ENCODE measurements at regions not wholly inside any gene's neighbourhood (a gene's known extent, or its start where the extent isn't known, plus 50 kb on each side); places are given as distances from the start of the nearest gene placed in this dataset.
"Not testable (repeated sequence)": the region's sequence is repeated elsewhere in the genome, so short reads cannot be mapped to it uniquely, and the experiment has no call there.

DNA sequence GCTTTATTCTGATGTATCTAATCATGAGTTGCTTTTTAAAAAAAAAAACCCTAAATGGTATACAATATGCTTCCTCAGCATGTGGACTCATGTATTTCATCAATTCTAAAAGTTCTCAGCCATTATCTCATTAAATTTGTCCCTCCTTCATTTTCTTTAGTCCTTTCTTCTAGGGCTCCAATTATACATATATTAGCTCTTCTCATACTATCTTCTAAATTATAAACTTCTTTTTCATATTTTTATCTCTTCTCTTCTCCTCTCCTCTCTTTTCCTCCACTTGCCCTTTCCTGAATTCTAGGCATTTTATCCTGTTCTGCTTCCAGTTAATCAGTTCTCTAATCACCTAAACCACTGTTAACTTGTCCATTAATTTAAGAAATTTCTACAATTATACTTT lies 55.0 kb upstream of the IL33 start:
- no peak for DNase-seq

DNA sequence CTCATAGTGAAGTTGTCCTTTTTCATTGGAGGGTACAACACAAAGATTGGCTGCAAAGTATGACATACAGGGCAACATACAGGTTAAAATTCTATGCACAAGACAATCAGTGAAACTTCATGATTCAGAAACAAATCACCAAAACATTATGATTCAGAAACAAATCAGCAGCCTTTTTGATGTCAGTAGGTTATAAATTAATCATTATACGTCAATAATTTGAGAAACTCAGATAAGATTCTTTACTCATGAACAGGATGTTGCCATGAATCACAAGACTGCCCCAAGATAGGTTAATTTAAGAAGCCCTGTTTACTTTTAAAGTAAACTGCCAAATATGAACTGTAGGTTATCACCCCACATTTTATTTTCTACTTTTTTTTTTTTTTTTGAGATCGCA lies 62.2 kb upstream of the IL33 start:
- no peak for DNase-seq

DNA sequence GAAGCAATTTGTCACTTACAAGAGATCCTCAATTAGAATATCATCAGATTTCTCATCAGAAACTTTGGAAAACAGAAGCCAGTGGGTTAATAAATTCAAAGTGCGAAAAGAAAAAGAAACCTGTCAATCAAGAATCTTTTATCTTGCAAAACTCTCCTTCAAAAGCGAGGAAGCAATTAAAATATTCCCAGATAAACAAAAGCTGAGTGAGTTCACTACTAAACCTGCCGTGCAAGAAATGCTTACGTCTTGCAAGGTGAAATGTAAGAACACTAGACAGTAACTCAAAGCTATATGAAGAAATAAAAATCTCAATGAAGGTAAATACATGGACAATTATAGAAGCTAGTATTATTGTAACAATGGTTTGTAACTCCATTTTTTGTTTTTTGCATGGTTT lies 62.8 kb upstream of the IL33 start:
- no peak for DNase-seq

DNA sequence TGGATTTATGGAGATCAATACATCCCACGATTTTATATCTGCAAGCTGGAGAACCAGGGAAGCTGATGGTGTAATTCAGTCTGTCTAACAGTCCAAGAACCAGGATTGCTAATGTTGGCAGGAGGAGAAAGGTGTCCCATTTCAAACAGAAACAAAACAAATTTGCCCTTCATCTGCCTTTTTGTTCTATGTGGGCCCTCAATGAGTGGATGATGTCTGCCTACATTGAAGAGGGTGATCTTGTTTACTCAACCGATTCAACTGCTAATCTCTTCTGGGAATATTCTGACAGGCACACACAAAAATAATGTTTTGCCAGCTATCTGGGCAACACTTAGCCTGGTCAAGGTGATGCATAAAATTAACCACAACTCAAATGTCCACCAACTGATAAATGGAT lies 65.1 kb upstream of the IL33 start:
- no peak for DNase-seq

DNA sequence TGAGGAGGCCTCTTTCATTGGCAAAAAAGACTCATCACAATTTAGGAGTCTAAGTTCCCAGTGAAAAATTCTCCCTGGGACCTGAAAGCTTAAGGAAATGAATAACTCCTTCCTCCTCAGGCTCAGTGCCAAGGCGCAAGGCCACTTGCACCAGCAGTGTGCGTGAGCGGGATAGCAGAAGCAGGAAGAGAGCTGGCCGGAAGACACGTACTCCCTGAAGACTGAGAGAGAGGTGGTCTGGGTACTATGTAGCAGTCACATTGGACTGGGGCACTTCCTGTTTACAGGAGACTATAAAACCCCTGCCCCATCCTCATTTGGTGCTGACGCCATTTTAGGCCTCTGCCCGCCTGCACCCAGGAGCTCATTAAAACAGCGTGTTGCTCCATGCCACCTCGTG lies 66.3 kb upstream of the IL33 start:
- no peak for DNase-seq

GRCh38 chr9:6147846-6148245 lies 67.8 kb upstream of the IL33 start:
- no peak for DNase-seq

GRCh38 chr9:6144947-6145346 lies 70.7 kb upstream of the IL33 start:
- DNase-seq = no peak

DNA sequence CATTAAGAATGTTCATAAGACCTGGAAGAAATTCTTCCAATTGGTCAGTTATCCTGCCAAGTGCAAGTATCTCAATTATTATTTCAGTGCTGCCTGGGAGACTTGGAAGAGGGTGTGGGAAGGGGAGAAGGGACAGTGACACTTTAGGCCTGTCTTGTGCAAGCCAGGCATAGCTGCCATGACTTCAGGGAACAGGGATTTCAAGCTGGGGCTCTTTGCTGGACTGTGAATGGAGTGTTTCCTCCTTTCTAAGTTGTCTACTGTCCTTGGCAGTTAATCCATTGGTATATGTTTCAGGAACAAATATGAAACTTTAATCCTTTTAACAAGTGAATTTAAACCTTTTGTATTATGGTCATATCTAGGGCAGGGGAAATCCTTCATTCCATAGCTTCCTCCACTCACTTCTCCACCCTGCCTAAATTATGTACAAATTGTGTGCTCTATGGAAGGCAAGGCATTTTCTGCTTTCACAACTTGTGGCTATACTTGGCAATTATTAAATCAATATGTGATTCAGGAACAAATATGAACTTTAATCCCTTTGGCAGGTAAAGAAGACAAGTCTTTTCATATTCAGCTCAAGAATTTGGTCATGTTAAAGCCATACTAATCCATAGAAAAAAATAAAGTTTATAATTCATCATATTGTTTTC lies 72.7 kb upstream of the IL33 start:
- DNase-seq = no peak

DNA sequence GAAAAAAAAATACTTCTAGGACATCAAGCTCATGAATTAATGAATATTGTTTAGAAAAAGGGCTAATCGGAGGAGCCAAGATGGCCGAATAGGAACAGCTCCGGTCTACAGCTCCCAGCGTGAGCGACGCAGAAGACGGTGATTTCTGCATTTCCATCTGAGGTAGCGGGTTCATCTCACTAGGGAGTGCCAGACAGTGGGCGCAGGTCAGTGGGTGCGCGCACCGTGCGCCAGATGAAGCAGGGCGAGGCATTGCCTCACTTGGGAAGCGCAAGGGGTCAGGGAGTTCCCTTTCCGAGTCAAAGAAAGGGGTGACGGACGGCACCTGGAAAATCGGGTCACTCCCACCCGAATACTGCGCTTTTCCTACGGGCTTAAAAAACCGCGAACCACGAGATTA lies 79.8 kb upstream of the IL33 start:
- not testable (repeated sequence) for DNase-seq

DNA sequence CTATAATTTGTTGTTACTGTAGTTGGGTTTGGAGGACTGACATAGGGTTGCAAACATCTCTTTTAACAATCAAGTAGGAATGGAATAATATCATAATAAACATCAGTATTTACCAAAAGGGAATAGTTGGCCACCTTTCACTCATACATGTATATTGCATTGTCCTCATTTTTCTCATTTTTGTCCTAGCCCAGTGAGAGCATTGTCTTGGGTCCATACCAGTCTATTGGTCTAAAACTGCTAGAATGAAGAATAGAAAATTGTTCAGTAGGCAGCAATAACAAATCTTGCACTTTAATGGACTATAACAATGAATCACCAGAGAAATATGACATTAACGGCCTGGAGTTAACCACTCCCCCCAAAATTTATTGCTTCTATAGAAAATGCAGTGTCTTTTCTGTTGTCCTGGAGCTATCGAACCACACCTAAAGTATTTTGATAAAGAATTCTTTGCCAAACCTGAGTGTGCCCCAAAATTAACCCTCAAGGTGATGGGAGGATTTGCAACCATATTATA lies 80.9 kb upstream of the IL33 start:
- DNase-seq = no peak

DNA sequence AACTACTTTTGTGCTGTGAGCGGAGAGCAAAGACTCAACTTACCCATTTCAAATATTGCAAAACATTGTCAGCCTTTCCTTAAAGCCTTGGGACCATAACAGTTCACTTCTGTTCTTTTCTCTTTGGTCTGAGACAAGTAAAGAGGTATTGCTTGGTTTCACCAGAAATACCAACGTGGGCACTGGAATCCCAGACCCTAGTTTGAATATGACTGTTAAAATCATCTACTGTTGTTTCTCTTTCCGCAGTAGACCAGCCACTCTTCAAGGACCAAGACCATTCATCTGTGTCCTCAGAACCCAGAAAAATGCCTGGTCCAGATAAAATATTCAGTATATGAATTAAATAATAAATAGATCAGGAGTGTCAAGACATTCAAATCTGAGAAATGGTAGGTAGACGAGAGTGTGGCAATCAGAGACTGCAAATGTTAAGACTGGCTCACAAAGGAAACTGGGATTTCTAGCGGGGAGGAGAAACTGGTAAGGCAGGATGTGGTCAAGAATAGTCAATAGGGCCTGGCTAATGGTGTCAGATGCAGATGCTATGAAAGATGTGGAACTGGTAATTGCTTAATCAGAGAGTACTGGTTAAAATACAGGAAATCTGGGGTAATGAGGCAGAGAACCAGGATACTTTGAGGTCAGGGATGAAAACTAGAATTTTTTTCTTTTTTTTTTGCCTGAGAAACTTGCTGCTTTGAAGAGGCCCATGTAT lies 82.1 kb upstream of the IL33 start:
- no peak for DNase-seq

DNA sequence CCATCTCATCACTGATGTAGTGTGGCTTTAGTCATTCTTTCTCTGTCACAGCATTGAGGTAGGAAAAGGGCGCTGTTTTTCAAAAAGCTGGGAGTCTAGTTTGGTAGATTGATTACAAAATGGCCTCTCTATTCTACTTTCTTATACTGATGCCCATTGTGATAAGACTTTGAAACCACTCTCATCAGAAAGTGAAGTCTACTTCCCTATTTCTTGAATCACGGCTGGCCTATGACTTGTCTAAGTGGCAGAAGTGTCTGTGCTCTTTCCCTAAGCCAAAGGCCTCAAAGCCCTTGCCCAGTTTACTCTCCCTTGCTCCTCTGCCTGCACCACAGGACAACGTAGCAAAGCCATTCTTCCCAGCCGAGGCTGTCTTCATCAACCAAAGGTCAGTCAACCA lies 83.0 kb upstream of the IL33 start:
- DNase-seq = no peak

GRCh38 chr9:6128030-6128429 lies 87.6 kb upstream of the IL33 start:
- no peak for DNase-seq

DNA sequence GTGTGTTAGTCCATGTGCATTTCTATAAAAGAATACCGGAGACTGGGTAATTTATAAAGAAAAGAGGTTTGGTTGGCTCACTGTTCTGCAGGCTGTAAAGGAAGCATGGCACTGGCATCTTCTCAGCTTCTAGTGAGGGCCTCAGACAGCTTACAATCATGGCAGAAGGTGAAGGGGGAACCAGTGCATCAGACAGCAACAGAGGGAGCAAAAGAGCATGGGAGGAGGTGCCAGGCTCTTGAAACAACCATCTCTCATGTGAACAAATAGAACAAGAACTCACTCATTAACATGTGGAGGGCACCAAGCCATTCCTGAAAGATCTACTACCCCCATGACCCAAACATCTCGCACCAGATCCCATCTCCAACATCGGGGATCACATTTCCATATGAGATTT lies 89.2 kb upstream of the IL33 start:
- no peak for DNase-seq

GRCh38 chr9:6123416-6123815 lies 92.2 kb upstream of the IL33 start:
- no peak for DNase-seq

GRCh38 chr9:6121707-6122106 lies 93.9 kb upstream of the IL33 start:
- no peak for DNase-seq

DNA sequence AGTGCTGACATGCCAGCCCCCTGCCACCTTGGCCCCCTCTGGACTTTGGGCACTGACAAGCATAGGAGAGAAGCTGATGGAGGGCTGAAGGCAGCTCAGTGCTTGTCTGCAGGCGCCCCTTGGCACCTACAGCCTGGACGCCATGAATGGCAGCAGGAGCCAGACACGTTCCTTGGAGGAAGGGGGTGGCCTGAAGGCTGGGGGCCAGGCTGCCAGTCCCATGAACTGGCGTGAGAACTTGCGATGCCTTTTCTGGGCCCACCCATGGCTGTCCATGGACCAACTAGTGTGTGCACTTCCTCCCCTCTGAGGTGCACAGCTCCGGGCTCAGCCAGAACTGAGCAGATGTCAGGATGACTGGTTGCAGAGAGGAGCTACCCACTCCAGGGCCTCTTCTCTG lies 99.0 kb upstream of the RANBP6 start:
- no peak for DNase-seq

GRCh38 chr9:6113819-6114218 lies 98.4 kb upstream of the RANBP6 start:
- no peak for DNase-seq

- no peak for DNase-seq
These were observed 97.9 kb upstream of the RANBP6 start for GRCh38 chr9:6113312-6113711.

DNA sequence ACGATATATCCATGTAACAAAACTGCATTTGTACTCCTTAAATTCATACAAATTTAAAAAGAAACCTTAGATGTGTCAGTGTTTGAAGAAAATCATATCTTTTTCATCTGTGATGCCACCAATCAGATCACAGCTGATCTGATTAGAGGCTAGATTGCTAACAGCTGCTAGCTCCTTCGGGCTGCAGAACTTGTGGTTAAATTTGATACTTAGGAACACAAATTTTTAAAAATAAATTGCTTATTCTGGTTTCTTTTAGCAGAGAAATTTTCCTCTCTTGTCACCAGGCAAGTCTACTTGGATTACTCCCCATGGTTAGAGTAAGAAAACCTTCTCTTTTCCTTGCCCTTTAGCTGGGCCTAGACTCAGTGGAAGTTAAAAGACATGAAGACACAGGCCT lies 94.6 kb upstream of the RANBP6 start:
- DNase-seq = no peak

DNA sequence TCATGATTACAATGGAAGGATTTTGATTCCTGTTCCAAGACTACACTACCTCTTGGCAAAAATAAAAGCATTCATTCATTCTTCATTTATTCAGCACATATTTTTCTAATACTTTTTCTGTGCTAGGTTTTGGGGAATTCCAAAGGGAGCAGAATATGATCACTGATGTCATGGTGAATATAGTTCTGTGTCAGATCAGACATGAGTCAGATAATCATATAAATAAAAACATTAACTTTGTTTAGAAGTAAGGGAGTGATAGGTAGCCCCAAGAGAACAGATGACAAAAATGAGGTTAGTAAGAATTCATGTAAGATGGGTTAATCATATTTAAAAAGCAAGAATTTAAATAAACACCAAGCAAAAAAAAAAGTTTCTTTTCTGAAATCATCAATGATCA lies 94.1 kb upstream of the RANBP6 start:
- DNase-seq = no peak

DNA sequence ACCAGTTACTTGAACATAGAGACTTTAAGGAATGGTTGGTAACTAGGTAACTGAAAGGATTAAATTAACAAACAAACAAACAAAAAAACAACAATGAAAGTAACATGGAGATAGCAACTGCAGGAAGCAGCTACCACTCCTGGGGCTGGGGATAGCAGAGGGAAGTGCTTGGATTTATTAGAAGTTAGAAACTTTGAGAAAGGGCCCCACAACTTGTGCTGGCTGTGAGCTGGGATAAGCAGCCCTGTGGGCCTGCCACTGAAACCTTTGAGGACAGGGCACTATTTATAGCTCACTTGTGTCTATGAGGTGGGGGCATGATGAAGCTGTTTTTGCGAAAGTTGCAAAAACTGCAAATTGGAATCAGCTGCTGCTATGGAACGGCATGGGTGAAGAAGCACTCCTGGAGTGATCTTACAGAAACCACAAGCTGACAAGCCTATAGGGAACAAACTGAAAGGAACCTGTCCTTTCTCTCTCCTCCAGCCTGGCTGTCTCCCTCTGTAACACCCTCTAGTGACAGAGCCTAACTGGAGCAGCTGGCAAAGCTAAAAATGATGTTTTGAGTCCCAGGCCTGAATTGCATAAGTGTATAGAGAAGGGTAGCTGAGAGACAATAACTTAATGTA lies 91.4 kb upstream of the RANBP6 start:
- no peak for DNase-seq

- DNase-seq = no peak
These were observed 90.3 kb upstream of the RANBP6 start for GRCh38 chr9:6105738-6106137.

- not testable (repeated sequence) for DNase-seq
These were observed 89.0 kb upstream of the RANBP6 start for GRCh38 chr9:6104406-6104805.
